Gastroesophageal sphincter (tissue), 3 donors: ENCODE measurements at regions not wholly inside any gene's neighbourhood (a gene's known extent, or its start where the extent isn't known, plus 50 kb on each side); places are given as distances from the start of the nearest gene placed in this dataset.

Experiments
- CTCF ChIP-seq, 4 experiments: fragments of 200-600 bp in 2 of 4; fragments of 450-650 bp in 2 of 4; sonication (generic) in 1 of 4; IDR thresholded peaks; one replicate each; pipeline ENCODE4 v1.5.1; 2017 to 2019; ENCODE audit warnings: antibody characterized with exemption in 4 of 4, mild to moderate bottlenecking in 2 of 4, moderate library complexity in 2 of 4
- POLR2A ChIP-seq, 2 donors: fragments of 450-650 bp; IDR thresholded peaks; one replicate each; pipeline ENCODE4 v1.6.1; 2017; ENCODE audit warnings: antibody characterized with exemption in 2 of 2, mild to moderate bottlenecking in 2 of 2, moderate library complexity in 1 of 2

- TF ChIP-seq CTCF (IDR thresholded peaks at IDR 0.05) (no peak), POLR2A (IDR thresholded peaks at IDR 0.05) (no peak)
These were observed 302.7 kb upstream of the MEOX2 start for GRCh38 chr7:15989194-15989593.
